ENCODE measurements at regions not wholly inside any gene's neighbourhood (a gene's known extent, or its start where the extent isn't known, plus 50 kb on each side); places are given as distances from the start of the nearest gene placed in this dataset.

GRCh38 chr11:104620991-104621390 lies 277.3 kb downstream of the CASP12 start:
- DNase-seq (ENCODE audit: low read depth, low spot score) = no peak
- no peak overlapping the region for H3K4me3 ChIP-seq (ENCODE audit: low read depth, low read length)
- TF ChIP-seq CTCF (IDR thresholded peaks at IDR 0.05; ENCODE audit: insufficient read depth, low read length, missing control alignments) = no peak
- POLR2A ChIA-PET = no interaction called here
- CTCF ChIA-PET = no interaction called here

- ChIA-PET CTCF (no interaction called here), POLR2A (no interaction called here)
- no peak overlapping the region for H3K4me3 ChIP-seq (ENCODE audit: low read depth, low read length)
- no peak for DNase-seq (ENCODE audit: low read depth, low spot score)
- no peak for TF ChIP-seq CTCF (IDR thresholded peaks at IDR 0.05; ENCODE audit: insufficient read depth, low read length, missing control alignments)
Measured at GRCh38 chr11:104619751-104620150, 278.5 kb downstream of the CASP12 start.

DNA sequence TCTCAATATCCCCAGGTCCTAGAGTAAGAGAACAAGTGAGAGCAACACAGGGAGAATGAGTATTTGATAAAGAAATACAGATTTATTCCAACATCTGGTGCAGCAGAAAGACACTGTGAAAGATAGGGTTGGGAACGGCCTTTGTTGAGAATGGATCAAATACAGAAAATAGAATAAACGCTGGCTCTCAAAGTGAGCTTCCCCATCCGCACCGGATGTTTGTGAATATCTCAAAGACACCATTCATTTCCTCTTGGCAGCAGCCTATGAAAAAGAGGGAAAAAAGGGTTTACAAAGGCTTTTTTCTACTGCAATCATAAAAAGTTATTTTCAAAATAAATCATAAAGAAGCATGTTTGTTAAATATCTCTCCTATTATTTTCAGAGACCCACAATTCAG lies 279.3 kb downstream of the CASP12 start:
- no peak for DNase-seq (ENCODE audit: low read depth, low spot score)
- CTCF ChIA-PET = no interaction called here

GRCh38 chr11:104614961-104615360 lies 283.3 kb downstream of the CASP12 start:
- ChIA-PET CTCF (no interaction called here), POLR2A (no interaction called here)
- TF ChIP-seq CTCF (IDR thresholded peaks at IDR 0.05; ENCODE audit: insufficient read depth, low read length, missing control alignments) = no peak
- no peak overlapping the region for H3K4me3 ChIP-seq (ENCODE audit: low read depth, low read length)
- DNase-seq (ENCODE audit: low read depth, low spot score) = no peak

More for the DNA sequence above, 279.3 kb downstream of the CASP12 start:
- TF ChIP-seq CTCF (IDR thresholded peaks at IDR 0.05; ENCODE audit: insufficient read depth, low read length, missing control alignments) = no peak
- no peak overlapping the region for H3K4me3 ChIP-seq (ENCODE audit: low read depth, low read length)
- POLR2A ChIA-PET = no interaction called here

DNA sequence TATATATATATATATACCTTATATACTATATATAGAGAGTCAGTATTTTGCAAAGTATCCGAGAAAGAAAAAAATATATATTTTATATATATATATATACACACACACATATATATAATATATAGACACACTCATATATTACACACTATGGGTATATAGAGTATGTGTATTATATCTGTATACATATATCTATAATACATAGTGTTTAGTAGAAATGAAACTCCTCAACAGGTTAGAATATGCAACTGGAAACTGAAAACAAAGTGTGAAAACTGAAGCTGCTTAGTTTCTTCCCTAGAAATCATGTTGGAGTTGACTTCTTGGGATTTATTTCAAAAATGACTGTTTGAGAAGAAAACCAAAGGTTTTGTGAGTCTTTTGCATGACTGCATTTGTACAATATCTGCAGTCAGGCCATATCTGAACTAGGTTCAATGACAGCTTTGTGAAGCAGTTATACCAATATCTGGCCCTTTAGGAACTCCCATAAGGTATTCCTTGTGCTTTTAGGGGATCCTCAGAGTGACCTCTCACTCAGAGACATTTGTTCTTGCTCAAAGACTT lies 284.1 kb downstream of the CASP12 start:
- H3K4me3 ChIP-seq (ENCODE audit: low read depth, low read length) = no peak overlapping the region
- POLR2A ChIA-PET = no interaction called here
- DNase-seq (ENCODE audit: low read depth, low spot score) = no peak
- CTCF ChIA-PET = interaction anchor here (1.2 kb wide), 1 partner anchor 1249 kb away, joined by 5 read pairs; no protein-coding TSS in a partner anchor
- no peak for TF ChIP-seq CTCF (IDR thresholded peaks at IDR 0.05; ENCODE audit: insufficient read depth, low read length, missing control alignments)

DNA sequence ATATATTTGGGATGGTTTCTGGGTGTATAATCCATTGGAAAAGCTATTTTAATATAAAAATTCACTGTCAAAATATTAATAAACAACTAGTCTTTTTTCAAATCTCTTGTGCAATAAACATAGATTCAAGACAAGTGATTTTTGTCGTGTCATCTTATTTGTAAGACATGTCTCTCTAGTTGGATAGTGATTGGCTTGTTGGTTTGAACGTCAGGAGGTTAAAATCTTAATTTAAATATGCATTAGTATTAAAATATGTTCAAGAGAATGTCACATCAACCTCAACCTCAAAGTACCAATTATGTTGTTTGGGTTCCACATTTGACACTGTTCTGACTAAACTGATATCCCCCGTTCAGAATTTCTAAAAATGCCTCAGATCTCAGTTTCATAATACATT lies 287.6 kb downstream of the CASP12 start:
- POLR2A ChIA-PET = no interaction called here
- CTCF ChIA-PET = interaction anchor here (2.7 to 2.9 kb wide), 2 partner anchors 15 to 1252 kb away, joined by 10 to 22 read pairs; no protein-coding TSS in a partner anchor
- DNase-seq (ENCODE audit: low read depth, low spot score) = no peak
- TF ChIP-seq CTCF (IDR thresholded peaks at IDR 0.05; ENCODE audit: insufficient read depth, low read length, missing control alignments) = no peak
- no peak overlapping the region for H3K4me3 ChIP-seq (ENCODE audit: low read depth, low read length)

Measured in AG04449 (cell line).